Activated CD8-positive, alpha-beta memory T cell treated with anti-CD3 and anti-CD28 coated beads, Interleukin-2, amount 50 U/mL, for 24 hours (primary cell): ENCODE measurements at regions not wholly inside any gene's neighbourhood (a gene's known extent, or its start where the extent isn't known, plus 50 kb on each side); places are given as distances from the start of the nearest gene placed in this dataset.
"Not testable (repeated sequence)": the region's sequence is repeated elsewhere in the genome, so short reads cannot be mapped to it uniquely, and the experiment has no call there.

Experiments used
- DNase-seq: peaks from one replicate; pipeline ENCODE4 v3.0.0-alpha.2; 2020; ENCODE audit errors: extremely low read depth

DNA sequence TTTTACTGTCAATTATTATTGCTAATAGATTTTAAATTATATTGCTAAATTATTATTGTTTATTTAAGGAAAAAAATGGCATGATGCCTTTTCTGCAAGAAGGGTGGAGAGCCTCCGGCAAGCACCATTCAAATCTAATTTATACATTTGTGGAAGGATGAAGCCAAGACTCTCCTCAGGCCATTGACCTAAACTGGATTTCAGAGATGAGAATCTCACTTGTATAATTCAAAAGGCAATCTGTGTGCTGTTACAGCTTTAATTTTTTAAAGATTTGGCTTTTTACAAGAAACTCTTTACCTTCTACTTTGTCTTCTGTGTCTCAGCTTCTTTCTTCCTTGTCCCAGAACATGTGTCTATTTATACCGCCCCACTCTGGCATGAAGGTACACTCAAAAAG, 722.5 kb downstream of the ETS1 start:
- DNase-seq, result no peak

DNA sequence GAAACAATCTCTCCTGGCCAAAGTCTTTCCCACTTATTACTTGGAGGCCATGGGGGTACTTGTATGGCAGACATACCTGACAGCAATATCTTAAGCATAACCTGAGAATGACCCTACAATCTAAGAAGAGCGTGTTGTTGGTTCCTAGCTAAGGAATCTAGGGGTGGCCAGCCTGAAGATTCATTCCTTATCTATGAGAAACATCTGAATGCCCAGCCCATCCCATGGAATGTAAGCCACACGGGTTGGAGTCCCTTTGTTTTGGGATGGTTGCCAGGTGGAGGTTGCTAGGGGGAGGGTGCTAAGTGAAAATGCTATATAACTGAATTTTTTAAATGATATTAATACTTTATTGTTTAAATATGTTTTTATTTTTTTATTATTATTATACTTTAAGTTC, 725.0 kb downstream of the ETS1 start:
- no peak for DNase-seq

DNA sequence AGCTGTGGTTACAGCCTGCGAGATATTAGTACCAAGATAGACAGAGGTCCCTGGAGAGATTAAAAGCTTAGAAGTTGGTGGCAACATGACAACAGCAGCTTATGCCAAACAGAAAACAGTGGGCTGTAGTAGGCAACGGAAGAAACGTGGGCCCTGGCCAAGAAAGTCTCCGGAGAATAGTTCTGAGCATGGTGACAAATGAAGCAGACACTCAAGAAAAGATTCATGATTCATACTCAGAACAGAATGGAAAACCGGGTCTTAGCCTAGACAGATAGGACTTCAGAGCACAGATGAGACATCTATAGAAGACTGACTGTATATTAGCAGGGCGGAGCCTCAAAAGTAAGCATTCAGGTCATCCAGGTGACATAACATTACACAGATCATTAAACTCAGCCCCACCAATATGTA, 727.4 kb downstream of the ETS1 start:
- no peak for DNase-seq

DNA sequence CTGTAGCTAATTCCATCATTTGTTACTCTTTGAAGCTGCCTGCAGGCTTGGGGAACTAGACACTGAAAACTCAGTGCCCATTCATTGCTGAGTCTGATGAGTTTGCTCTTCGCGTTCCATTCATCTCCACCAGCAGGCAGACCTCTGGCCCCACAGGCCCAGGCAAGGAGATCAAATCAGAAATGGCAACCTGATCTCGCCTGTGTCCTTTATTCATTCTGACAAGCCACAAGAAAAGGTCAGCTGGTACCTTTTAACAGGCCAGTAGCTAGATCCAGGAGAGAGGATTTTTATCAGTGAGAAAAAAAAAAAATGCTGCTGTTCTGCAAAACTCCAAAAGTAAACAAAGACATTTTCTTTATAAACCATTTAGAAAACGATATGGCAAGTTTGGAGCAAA, 742.5 kb downstream of the ETS1 start:
- no peak for DNase-seq

DNA sequence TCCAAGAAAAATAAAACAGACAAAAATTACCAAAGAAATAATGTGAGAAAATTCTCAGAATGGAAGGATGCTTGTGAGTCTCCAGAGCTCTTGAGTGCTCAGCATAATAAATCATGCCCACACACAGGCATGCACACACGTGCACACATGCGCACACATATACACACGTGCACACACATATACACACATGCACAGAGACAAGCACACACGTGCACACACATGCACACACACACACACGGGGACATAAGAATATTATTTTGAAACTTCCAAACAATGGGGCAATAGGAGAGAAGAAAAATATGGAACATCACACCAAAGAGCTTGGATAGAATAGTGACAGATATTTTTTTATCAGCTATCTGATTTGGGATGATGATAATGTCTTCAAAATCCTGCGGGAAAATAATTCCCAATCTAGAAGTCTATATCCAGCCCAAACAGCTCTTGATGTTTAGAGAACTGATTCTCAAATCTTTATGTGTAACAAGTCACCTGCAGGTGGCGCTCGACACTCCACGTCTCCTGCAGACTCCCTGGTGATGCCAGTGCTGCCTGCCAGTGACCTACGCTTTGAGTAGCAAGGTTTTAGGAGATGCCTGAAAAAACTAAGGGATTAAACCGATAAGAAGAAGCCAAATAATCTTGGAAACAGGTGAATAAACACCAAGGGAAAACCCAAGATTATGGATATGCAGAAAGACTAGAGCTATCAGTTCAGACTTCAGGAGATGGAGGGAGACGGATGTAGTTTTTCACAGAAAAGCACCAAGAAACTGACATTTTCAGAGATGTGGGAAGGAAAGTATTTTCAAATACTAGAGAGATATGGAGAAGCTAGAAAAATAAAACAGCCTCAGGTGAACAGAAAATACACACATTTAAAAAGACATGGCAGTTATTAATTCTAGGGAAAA, 743.6 kb downstream of the ETS1 start:
- peak; percentile 5 for DNase-seq

DNA sequence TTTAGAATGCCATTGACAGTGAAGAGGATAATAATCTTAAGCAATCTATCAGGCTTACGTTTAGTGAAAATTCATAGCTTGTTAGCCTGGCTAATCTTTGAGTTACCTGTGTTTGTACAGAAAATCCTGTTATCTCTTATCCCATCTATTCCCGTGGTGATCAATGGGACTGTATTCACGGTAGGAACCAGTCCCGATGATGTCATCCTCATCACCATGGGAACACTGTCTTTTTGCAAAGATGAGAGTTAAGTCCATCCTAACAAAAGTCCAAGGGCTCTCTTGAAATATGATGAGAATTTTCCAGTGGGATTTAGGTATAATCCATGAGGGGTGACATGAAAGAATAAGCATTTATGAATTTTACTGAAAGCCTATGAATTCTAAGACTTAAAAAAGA, 762.2 kb downstream of the ETS1 start:
- no peak for DNase-seq

DNA sequence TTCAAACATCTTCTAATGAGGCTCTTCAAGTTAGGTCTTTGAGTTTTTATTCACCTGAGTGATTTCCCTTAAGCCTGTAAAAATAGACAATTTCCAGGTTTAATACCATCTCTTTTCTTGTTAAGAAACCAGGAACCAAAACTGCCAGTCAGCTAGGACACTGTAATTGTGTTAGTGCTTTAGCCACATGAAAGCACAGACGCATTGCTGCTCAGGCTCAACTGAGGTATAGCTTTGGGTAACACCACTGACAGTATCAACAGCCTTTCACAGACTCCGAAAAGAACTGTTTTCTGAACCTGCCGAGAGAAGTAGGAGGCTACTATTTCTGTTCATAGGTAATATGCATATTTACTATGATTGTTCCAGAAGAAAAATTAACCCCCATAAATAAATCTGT, 768.7 kb downstream of the ETS1 start:
- DNase-seq, result no peak

DNA sequence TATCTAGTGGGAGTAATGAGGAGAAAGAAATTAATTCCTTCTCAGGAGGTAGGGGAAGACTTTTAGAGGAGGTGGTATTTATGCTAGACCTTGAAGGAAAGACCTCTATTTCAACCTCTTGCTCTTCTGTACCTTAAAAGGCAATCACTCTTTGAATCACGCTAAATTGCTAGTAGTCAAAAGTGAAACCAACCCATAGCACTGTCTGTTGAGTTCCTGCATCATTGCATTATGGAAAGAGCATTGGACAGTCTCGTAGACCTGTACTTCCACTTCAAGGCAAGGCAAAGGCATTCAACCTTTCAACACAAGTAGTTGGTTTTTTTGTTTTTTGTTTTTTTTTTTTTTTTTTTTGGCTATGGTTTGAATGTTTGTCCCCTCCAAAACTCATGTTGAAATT, 770.4 kb downstream of the ETS1 start:
- no peak for DNase-seq

DNA sequence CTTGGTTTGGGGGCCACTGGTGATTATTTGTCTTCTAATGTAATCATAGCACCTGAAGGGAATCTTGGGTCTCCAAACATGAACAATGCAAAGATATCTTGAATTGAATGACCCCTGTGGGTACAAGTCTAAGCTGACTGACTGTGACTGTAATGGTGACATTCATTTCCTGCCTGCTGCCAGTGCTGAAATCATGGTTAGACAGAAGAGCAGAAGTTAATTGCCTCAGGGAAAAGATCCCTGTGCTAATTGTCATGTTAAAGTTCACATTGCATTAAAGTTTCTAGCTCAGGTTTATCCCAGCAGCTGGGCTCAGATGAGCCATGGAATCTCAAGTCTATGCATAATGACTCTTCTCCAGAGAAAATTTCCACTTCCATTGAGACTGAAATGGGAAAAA, 772.0 kb downstream of the ETS1 start:
- no peak for DNase-seq

DNA sequence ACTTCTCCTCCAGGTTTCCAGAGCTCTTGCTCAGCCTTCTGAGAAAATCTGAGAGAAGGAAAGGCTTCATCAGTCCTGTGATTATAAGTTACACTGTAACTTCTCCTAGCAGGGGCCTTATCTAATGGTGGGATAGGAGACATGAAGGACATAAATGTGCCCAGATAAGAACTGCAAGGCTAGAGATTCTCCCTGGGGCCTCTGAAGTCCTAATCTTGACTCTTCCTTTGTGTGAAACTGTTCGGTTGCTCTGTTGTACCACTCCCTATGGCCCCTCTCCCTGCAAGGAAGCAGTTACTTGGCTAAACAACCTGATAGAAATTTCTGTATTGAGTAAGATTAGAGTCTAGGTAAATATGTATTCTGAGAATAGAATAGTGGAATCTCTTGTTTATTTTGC, 780.9 kb downstream of the ETS1 start:
- DNase-seq, result no peak

DNA sequence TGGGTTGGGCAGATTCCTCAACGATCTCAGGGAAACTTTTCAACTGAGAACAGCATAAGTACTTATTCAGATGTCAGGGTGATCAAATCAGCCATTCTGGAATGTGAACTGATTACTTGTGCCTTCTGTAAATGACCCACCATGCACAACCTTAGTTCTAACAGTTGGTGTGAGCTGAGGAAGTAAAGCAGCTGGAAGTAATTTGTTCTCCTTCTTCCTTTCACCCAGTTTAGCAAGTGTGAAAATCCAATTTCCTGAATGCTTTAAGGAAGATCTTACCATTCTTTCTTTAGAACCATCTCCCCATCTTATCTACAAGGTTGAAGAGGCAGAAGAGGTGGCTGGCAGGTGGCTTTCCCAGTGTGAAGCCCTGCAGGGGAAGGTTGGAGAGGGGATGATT, 781.6 kb downstream of the ETS1 start:
- no peak for DNase-seq

DNA sequence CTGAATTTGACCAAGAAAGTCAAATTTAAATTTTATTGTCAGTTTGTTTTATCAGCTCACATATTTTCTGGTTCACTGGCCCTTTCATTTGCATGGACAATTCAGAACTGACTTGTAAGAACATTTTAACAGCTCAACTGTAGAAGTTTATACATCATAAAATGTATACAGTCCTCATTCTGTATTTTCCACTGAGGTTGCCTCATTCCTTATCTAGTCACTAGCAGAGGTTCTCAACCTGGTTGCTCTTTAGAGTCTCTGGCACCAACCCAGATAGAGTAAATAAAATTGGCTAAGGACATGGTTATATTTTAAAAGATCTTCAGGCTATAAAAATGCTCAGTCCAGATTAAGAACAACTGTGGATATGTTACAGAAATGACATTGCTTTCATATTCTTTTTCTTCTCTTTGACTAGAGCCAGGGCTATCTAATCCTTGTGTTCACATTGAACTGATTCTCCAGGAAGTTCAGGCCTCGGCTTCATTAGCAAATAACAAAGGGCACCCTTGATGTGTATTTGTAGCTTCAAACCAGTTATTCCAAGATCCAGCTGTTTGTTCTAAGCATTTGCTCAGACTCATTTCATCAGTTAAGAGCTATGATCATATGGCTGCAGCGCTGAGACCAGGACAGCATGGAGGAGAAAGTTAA, 782.5 kb downstream of the ETS1 start:
- no peak for DNase-seq

DNA sequence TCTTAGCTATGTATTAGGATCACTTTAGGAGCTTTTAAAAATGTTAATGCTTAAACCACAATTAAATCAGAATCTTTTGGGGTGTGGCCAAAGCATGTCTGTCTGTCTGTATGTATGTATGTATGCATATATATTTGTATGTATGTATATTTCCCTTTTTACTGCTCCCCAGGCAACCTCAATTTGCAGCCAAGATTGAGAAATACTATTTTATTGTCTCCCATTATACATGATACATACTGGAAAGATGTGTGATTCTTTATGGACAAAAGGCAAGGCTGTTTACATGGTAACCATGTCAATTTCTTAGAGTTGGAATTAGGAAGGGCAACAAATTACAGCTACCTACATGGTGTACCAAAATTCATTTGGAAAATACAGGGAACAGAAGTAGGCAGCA, 783.6 kb downstream of the ETS1 start:
- DNase-seq, result no peak

DNA sequence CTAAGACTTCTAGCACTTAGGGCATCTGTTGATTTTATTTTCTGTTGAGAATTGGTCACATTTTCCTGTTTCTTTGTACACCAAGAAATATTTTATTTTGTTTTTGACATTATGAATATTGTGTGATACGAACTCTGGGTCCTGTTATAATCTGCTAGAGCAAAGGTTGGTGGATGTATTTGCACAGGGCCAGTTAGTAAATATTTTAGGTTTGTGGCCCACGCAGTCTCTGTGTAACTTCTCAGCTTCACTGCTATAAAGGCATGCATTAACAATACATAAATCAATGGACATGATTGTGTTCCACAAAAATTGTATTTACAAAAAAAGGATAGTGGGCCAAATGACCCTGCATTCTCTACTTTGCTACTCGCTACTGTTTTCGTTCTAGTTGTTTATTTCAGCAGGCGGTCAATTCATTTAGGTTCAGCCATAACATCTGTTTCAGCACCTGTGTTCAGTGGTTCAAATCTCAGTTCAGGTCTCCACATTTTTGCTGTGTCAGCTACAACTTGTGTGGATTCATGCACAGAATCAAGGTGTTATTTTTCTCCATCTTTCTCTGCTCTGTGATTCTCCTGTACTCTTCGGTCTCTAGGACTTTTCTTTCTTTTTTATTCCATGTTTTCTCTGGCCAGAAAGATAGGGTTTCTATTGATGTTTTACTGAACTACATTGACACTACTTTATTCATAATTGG, 786.2 kb downstream of the ETS1 start:
- no peak for DNase-seq

DNA sequence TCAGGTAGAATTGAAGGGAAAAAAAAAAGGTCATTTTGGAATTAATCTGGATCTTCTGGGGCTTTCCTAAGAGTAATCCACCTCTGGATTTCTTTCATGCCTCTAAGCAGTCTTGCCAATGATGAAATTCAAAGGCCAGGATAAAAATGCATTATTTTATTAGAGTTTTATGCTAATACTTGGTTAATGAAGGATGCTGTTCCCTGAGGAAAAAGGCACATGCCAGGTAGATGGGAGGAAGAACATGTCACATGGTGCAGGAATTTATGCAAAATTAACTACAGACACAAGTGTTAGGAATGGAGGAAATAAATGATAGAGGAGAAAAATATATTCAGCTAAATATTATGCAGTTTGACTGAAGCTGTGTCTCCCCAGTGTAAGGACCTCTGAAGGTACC, 792.0 kb downstream of the ETS1 start:
- no peak for DNase-seq

DNA sequence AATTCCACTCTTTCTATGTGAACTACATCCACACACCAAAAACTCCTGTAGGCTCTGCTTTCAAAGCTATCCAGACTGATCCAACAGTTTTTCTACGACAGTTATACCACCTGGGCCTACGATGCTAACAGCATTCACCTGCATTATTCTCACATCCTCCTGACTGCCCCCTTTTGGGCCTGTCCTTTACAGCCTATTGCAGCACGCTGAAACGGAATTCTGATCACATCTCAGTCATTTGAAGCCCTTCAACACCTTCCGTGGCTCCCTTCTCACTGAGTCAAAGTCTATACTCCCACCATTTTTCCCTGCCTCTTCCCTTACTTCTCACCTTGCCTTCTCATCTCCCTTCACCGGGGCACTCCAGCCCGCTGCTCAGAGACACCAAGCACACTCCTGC, 791.3 kb upstream of the KIRREL3 start:
- DNase-seq, result no peak

DNA sequence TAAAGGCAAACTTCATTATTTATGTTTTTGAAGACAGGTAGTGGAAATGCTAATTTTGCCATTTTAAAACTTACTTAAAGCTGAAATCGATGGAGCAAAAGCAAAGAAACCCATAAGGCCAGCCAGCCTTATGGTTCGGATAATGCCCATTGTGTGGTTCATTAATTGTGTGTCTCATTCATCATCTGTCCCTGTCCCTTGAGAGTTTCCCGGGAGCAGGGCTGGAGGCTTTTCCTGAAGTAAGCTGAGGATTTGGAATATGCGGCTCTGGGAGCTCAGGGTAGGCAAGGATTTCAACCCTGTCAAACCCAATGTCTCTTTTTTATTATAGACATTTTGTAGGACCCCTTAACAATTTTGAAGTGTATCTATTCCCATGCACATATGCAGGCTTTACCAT, 790.0 kb upstream of the KIRREL3 start:
- no peak for DNase-seq

DNA sequence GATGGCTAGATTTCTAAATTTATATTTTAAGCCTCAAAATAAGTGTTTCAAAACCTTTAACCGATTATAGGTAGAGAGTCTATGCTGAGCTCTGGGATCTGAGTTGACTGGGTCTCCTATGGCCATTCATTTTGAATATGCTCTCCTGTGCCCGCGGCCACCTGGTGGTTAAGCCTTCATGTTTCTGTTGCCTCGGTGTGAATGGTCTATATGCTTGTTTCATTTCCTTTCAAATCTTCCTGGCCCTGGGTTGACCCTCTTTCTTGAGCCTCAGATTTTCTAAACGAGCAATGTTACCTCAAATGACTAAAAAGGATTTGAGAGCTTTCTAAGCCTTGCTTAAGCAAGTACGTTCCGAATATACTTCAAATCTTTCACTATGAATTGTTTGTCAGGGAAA, 789.4 kb upstream of the KIRREL3 start:
- no peak for DNase-seq

DNA sequence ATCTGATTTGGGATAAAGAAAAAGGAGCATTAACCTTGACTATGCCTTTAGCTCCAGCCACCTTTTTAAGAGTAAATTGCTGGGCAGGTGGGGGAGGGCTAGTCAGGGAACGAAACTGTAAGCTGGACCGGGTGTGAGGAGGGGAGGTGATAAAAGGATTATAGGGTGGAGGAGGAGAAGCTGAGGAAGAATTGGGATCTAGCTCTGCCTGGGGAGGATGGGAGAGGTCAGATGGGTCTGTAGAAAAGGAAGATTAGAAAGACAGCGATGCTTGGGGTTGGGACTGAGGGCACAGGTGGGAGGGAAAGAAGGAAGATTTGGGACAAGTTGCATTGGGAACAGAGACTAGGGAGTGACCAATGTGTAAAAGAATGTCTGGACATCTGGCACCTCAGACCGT, 772.4 kb upstream of the KIRREL3 start:
- DNase-seq, result not testable (repeated sequence)

DNA sequence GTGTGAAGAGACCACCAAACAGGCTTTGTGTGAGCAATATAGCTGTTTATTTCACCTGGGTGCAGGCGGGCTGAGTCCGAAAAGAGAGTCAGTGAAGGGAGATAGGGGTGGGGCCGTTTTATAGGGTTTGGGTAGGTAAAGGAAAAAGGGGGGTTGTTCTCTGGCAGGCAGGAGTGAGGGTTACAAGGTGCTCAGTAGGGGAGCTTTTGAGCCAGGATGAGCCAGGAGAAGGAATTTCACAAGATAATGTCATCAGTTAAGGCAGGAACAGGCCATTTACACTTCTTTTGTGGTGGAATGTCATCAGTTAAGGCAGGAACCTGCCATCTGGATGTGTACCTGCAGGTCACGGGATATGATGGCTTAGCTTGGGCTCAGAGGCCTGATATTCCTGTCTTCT, 768.4 kb upstream of the KIRREL3 start:
- DNase-seq, result not testable (repeated sequence)

DNA sequence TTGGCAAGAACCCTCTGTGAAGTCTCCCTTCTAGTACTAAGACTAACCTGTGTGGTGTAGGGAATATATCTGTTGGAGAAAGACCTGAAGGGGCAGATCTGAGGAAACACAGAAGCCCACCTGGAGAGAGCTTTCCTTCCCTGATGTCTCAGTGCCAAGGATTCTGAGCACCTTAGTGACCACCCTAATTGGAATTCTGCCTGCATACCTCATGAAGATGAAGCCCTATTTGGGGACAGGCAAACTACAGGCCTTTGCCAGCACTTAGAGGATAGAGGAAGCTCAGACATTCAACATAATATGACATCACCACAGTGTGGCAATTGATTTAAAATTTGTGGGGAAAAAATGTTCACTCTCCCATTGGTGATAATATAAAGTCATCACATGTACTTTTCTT, 766.2 kb upstream of the KIRREL3 start:
- DNase-seq, result no peak

DNA sequence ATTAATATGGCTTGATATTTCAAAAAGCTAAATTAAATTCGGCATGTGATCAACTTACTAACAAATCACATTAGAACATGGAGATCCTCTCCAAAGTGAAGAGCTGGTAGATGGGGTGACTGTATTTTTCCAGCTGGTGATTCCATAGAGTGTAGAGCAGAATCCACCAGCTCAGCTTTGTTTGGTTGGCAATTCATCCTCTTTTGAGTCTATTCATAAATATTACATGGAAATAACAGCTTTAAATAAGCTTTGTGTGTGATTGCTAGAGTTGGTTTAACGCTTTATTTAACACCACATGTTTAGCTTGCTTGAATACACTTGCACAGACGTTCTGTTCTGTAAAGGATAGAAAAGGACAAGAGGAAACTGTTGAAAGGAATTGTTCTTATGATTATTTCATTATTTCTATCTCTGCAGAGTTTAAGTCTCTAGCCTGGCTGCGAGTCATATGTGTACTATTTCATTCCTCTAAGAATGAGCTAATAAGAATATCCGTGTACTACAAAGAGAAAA, 738.3 kb upstream of the KIRREL3 start:
- no peak for DNase-seq

DNA sequence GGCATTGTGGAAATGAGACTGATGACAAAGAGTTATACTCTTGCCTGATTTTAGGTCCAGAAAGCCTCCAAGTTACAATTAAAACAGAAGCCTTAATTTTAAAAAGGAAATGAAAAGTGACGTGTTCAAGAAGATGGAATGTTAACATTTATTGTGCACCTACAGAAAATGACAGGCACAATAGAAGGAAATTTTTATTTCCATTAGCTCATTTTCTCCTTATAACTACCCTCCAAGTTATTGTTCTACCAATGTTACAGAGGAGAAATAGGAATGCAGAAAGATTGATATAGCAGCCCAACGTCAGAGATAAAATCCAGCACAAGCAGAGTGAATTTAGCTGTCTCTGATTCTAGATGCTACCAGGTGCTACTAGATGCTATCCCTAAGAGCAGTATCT, 736.9 kb upstream of the KIRREL3 start:
- no peak for DNase-seq
